ENCODE measurements at regions not wholly inside any gene's neighbourhood (a gene's known extent, or its start where the extent isn't known, plus 50 kb on each side); places are given as distances from the start of the nearest gene placed in this dataset.

- DNase-seq = no peak
Observed at GRCh38 chr2:5304640-5305039, 387.5 kb upstream of the SOX11 start.

- no peak for DNase-seq
Observed at GRCh38 chr2:5315041-5315440, 377.1 kb upstream of the SOX11 start.

- DNase-seq = no peak
Observed at GRCh38 chr2:5315512-5315911, 376.7 kb upstream of the SOX11 start.

GRCh38 chr2:5316001-5316490 lies 376.1 kb upstream of the SOX11 start:
- no peak for DNase-seq

GRCh38 chr2:5319493-5319892 lies 372.7 kb upstream of the SOX11 start:
- no peak for DNase-seq

- DNase-seq = no peak
Observed at GRCh38 chr2:5322396-5322795, 369.8 kb upstream of the SOX11 start.

GRCh38 chr2:5325523-5325922 lies 366.7 kb upstream of the SOX11 start:
- no peak for DNase-seq

GRCh38 chr2:5328826-5329225 lies 363.4 kb upstream of the SOX11 start:
- DNase-seq = no peak

- no peak for DNase-seq
Observed at GRCh38 chr2:5329763-5330162, 362.4 kb upstream of the SOX11 start.

GRCh38 chr2:5330961-5331360 lies 361.2 kb upstream of the SOX11 start:
- no peak for DNase-seq

- no peak for DNase-seq
Observed at GRCh38 chr2:5332925-5333324, 359.3 kb upstream of the SOX11 start.

GRCh38 chr2:5339473-5339872 lies 352.7 kb upstream of the SOX11 start:
- no peak for DNase-seq

- no peak for DNase-seq
Observed at GRCh38 chr2:5343785-5344335, 348.3 kb upstream of the SOX11 start.

- no peak for DNase-seq
Observed at GRCh38 chr2:5352286-5352685, 339.9 kb upstream of the SOX11 start.

GRCh38 chr2:5353565-5353964 lies 338.6 kb upstream of the SOX11 start:
- DNase-seq = no peak

- DNase-seq = no peak
Observed at GRCh38 chr2:5359397-5359796, 332.8 kb upstream of the SOX11 start.

GRCh38 chr2:5360081-5360480 lies 332.1 kb upstream of the SOX11 start:
- DNase-seq = no peak

- DNase-seq = no peak
Observed at GRCh38 chr2:5364361-5364760, 327.8 kb upstream of the SOX11 start.

GRCh38 chr2:5365871-5366461 lies 326.2 kb upstream of the SOX11 start:
- DNase-seq = peak; percentile 77

GRCh38 chr2:5367321-5367720 lies 324.9 kb upstream of the SOX11 start:
- DNase-seq = no peak

GRCh38 chr2:5368263-5368662 lies 323.9 kb upstream of the SOX11 start:
- no peak for DNase-seq

- DNase-seq = no peak
Observed at GRCh38 chr2:5369510-5369909, 322.7 kb upstream of the SOX11 start.

GRCh38 chr2:5370158-5370557 lies 322.0 kb upstream of the SOX11 start:
- DNase-seq = no peak

- no peak for DNase-seq
Observed at GRCh38 chr2:5372141-5372540, 320.0 kb upstream of the SOX11 start.

GRCh38 chr2:5373200-5373599 lies 319.0 kb upstream of the SOX11 start:
- DNase-seq = no peak
